GM18499 (cell line): ENCODE measurements at regions not wholly inside any gene's neighbourhood (a gene's known extent, or its start where the extent isn't known, plus 50 kb on each side); places are given as distances from the start of the nearest gene placed in this dataset.

Source experiments
- ATAC-seq: cut with Tn5 transposase; IDR thresholded peaks from one replicate; pipeline ENCODE4 v1.9.1; 2021; ENCODE audit warnings: moderate number of reproducible peaks; ENCODE audit not compliant: insufficient read depth, unreplicated experiment

GRCh38 chr3:194768586-194768985 is 82.9 kb downstream of the FAM43A start:
- ATAC-seq, result no peak

- peak; percentile 87 for ATAC-seq
These were observed 83.4 kb downstream of the FAM43A start for GRCh38 chr3:194769020-194769643.

GRCh38 chr3:194772241-194773000 is 86.7 kb downstream of the FAM43A start:
- ATAC-seq, result no peak

GRCh38 chr3:194773216-194773615 is 87.5 kb downstream of the FAM43A start:
- no peak for ATAC-seq

GRCh38 chr3:194773771-194774455 is 88.2 kb downstream of the FAM43A start:
- no peak for ATAC-seq

- ATAC-seq, result no peak
These were observed 89.6 kb downstream of the FAM43A start for GRCh38 chr3:194775266-194775665.

- ATAC-seq, result no peak
These were observed 90.0 kb downstream of the FAM43A start for GRCh38 chr3:194775731-194776130.

- no peak for ATAC-seq
These were observed 92.0 kb downstream of the FAM43A start for GRCh38 chr3:194777729-194778128.

GRCh38 chr3:194779729-194780224 is 94.1 kb downstream of the FAM43A start:
- no peak for ATAC-seq

- ATAC-seq, result no peak
These were observed 95.0 kb downstream of the FAM43A start for GRCh38 chr3:194780706-194781105.

GRCh38 chr3:194781617-194782016 is 95.9 kb downstream of the FAM43A start:
- ATAC-seq, result no peak

- no peak for ATAC-seq
These were observed 97.2 kb downstream of the FAM43A start for GRCh38 chr3:194782698-194783404.

- no peak for ATAC-seq
These were observed 98.7 kb downstream of the FAM43A start for GRCh38 chr3:194784361-194784760.

- no peak for ATAC-seq
These were observed 99.6 kb downstream of the FAM43A start for GRCh38 chr3:194785315-194785714.

GRCh38 chr3:194787072-194787471 is 101.4 kb downstream of the FAM43A start:
- ATAC-seq, result no peak

GRCh38 chr3:194787650-194788049 is 102.0 kb downstream of the FAM43A start:
- ATAC-seq, result no peak

GRCh38 chr3:194792368-194792767 is 106.7 kb downstream of the FAM43A start:
- ATAC-seq, result no peak

- no peak for ATAC-seq
These were observed 112.0 kb downstream of the FAM43A start for GRCh38 chr3:194797555-194798250.

GRCh38 chr3:194798486-194798885 is 112.8 kb downstream of the FAM43A start:
- no peak for ATAC-seq

- ATAC-seq, result no peak
These were observed 114.3 kb downstream of the FAM43A start for GRCh38 chr3:194800002-194800401.
